ENCODE measurements at regions not wholly inside any gene's neighbourhood (a gene's known extent, or its start where the extent isn't known, plus 50 kb on each side); places are given as distances from the start of the nearest gene placed in this dataset.

GRCh38 chr14:66228267-66228970 lies 257.8 kb upstream of the CCDC196 start:
- DNase-seq (ENCODE audit: extremely low read depth, low read depth): peak; percentile 10
- no peak overlapping the region for H3K4me3 ChIP-seq (replicated peaks; ENCODE audit: low read depth, low read length)
- TF ChIP-seq CTCF (IDR thresholded peaks at IDR 0.05; ENCODE audit: low read depth, low read length, missing control alignments): no peak

- peak; percentile 7 for DNase-seq (ENCODE audit: extremely low read depth, low read depth)
- TF ChIP-seq CTCF (IDR thresholded peaks at IDR 0.05; ENCODE audit: low read depth, low read length, missing control alignments): no peak
- H3K4me3 ChIP-seq (replicated peaks; ENCODE audit: low read depth, low read length): no peak overlapping the region
Measured at GRCh38 chr14:66231820-66232219, 254.4 kb upstream of the CCDC196 start.

GRCh38 chr14:66233591-66233990 lies 252.6 kb upstream of the CCDC196 start:
- TF ChIP-seq CTCF (IDR thresholded peaks at IDR 0.05; ENCODE audit: low read depth, low read length, missing control alignments): no peak
- DNase-seq (ENCODE audit: extremely low read depth, low read depth): no peak
- no peak overlapping the region for H3K4me3 ChIP-seq (replicated peaks; ENCODE audit: low read depth, low read length)

GRCh38 chr14:66234411-66234810 lies 251.8 kb upstream of the CCDC196 start:
- H3K4me3 ChIP-seq (replicated peaks; ENCODE audit: low read depth, low read length): no peak overlapping the region
- DNase-seq (ENCODE audit: extremely low read depth, low read depth): no peak
- TF ChIP-seq CTCF (IDR thresholded peaks at IDR 0.05; ENCODE audit: low read depth, low read length, missing control alignments): no peak

- no peak overlapping the region for H3K4me3 ChIP-seq (replicated peaks; ENCODE audit: low read depth, low read length)
- TF ChIP-seq CTCF (IDR thresholded peaks at IDR 0.05; ENCODE audit: low read depth, low read length, missing control alignments): no peak
- DNase-seq (ENCODE audit: extremely low read depth, low read depth): no peak
Measured at GRCh38 chr14:66237741-66238140, 248.4 kb upstream of the CCDC196 start.

GRCh38 chr14:66238969-66239368 lies 247.2 kb upstream of the CCDC196 start:
- no peak overlapping the region for H3K4me3 ChIP-seq (replicated peaks; ENCODE audit: low read depth, low read length)
- TF ChIP-seq CTCF (IDR thresholded peaks at IDR 0.05; ENCODE audit: low read depth, low read length, missing control alignments): no peak
- no peak for DNase-seq (ENCODE audit: extremely low read depth, low read depth)

GRCh38 chr14:66239589-66239988 lies 246.6 kb upstream of the CCDC196 start:
- no peak for DNase-seq (ENCODE audit: extremely low read depth, low read depth)
- TF ChIP-seq CTCF (IDR thresholded peaks at IDR 0.05; ENCODE audit: low read depth, low read length, missing control alignments): no peak

More at GRCh38 chr14:66239589-66239988, 246.6 kb upstream of the CCDC196 start:
- no peak overlapping the region for H3K4me3 ChIP-seq (replicated peaks; ENCODE audit: low read depth, low read length)

All from HFF-Myc (cell line).